Kidney (tissue), 13 donors: ENCODE measurements at regions not wholly inside any gene's neighbourhood (a gene's known extent, or its start where the extent isn't known, plus 50 kb on each side); places are given as distances from the start of the nearest gene placed in this dataset.

Experiments
- DNase-seq, 5 donors: peaks; one replicate each; pipeline ENCODE4 v3.0.0-alpha.2; 2013 to 2020
- FAIRE-seq: peaks from 2 replicates; lab custom pipeline; 2012; peaks lifted over from hg19 to GRCh38; lab: Jason Lieb, UNC
- H3K27ac ChIP-seq, 2 donors: one replicate each; pipeline ENCODE4 v1.7.0; 2013; ENCODE audit warnings: low read depth in 2 of 2, low read length in 2 of 2, inconsistent platforms in 1 of 2
- H3K27me3 ChIP-seq: one replicate; pipeline ENCODE4 v1.7.1; 2013; ENCODE audit warnings: low read length, inconsistent platforms; ENCODE audit not compliant: control insufficient read depth, insufficient read depth
- H3K36me3 ChIP-seq, 3 donors: one replicate each; pipeline versions ENCODE4 v1.7.0 to v1.7.1; 2013; ENCODE audit warnings: low read length in 3 of 3, control low read depth in 1 of 3, inconsistent platforms in 1 of 3; ENCODE audit not compliant: insufficient read depth in 3 of 3, control insufficient read depth in 2 of 3
- H3K4me1 ChIP-seq, 3 donors: one replicate each; pipeline versions ENCODE4 v1.7.0 to v1.7.1; 2013; ENCODE audit warnings: low read length in 3 of 3, inconsistent platforms in 1 of 3, low read depth in 1 of 3; ENCODE audit not compliant: control insufficient read depth in 2 of 3, insufficient read depth in 2 of 3
- H3K4me3 ChIP-seq, 3 donors: one replicate each; pipeline versions ENCODE4 v1.7.0 to v1.8.1; 2013; ENCODE audit warnings: low read length in 3 of 3, control low read depth in 1 of 3, inconsistent platforms in 1 of 3
- H3K9ac ChIP-seq, 3 donors: one replicate each; pipeline versions ENCODE4 v1.7.0 to v1.7.1; 2013; ENCODE audit warnings: low read length in 3 of 3, control low read depth in 1 of 3, inconsistent platforms in 1 of 3
- H3K9me3 ChIP-seq, 3 donors: one replicate each; pipeline versions ENCODE4 v1.7.0 to v1.7.1; 2013; ENCODE audit warnings: low read length in 3 of 3, control low read depth in 1 of 3, inconsistent platforms in 1 of 3; ENCODE audit not compliant: control insufficient read depth in 2 of 3, insufficient read depth in 1 of 3
- intact Hi-C: fragments of 100-400 bp; cut with DNase I; formaldehyde crosslinking; loops from one replicate; pipeline ENCODE4 v1.11.1; 2022
- TF ChIP-seq, protein P1 (sequence below): IDR thresholded peaks from 3 replicates; pipeline ENCODE4 v1.5.1; 2012; ENCODE audit warnings: mild to moderate bottlenecking, moderate library complexity, borderline replicate concordance; ENCODE audit not compliant: insufficient read depth; ENCODE audit errors: extremely low read depth
- donor health status: control.
- donor health status: control.
- donor health status: control.
- donor health status: control.
- donor health status: control.
- donor health status: DM: yes; HTN: yes; CAD: no.
- donor health status: Normal renal cell carcinoma (clear cell type).

DNA sequence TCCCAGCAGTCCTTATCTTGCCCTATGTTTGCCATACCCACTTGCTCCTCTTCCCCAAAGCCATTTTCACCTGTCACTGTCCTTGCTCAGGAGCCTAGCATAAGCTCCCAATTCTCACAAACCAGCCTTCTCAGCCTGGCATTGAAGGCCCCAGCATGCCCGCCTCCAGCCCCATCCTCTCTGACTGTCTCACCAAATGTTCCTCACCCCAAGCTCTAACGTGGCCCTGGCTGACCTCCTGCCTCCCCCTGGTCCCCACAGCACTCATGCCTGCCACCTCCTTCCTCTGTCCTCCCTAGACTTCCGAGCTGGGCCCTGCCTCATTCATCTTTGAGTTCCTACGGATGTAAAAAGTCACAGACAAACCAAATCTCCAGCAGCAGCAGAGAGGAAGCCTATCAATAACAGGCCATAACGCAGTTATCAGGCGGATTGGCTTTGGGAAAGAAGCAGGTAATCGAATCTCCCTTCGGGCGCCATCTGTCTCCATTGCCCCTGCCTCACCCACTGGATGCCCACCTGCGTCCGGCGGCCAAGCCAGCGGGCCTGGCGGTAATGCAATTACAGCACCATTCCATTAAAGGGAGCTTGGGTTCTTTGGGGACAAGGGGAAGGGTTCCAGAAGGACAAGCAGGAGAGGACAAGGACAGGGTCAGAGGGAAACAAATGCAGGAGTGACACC lies 104.4 kb downstream of the MRPL14 start:
- intact Hi-C loops = no loop called here
- no peak overlapping the region for H3K9ac ChIP-seq
- TF ChIP-seq, protein P1, sequence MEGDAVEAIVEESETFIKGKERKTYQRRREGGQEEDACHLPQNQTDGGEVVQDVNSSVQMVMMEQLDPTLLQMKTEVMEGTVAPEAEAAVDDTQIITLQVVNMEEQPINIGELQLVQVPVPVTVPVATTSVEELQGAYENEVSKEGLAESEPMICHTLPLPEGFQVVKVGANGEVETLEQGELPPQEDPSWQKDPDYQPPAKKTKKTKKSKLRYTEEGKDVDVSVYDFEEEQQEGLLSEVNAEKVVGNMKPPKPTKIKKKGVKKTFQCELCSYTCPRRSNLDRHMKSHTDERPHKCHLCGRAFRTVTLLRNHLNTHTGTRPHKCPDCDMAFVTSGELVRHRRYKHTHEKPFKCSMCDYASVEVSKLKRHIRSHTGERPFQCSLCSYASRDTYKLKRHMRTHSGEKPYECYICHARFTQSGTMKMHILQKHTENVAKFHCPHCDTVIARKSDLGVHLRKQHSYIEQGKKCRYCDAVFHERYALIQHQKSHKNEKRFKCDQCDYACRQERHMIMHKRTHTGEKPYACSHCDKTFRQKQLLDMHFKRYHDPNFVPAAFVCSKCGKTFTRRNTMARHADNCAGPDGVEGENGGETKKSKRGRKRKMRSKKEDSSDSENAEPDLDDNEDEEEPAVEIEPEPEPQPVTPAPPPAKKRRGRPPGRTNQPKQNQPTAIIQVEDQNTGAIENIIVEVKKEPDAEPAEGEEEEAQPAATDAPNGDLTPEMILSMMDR = no peak
- no peak for FAIRE-seq
- no peaks in the 10 kb centered on the region for H3K27me3 ChIP-seq
- no peaks in the 10 kb centered on the region for H3K36me3 ChIP-seq
- H3K27ac ChIP-seq = no peak overlapping the region
- no peaks in the 10 kb centered on the region for H3K9me3 ChIP-seq
- no peak overlapping the region for H3K4me3 ChIP-seq
- DNase-seq = peak in 3 of 5 donors; percentile 4 to 35 (median 33)
- H3K4me1 ChIP-seq = no peaks in the 10 kb centered on the region

DNA sequence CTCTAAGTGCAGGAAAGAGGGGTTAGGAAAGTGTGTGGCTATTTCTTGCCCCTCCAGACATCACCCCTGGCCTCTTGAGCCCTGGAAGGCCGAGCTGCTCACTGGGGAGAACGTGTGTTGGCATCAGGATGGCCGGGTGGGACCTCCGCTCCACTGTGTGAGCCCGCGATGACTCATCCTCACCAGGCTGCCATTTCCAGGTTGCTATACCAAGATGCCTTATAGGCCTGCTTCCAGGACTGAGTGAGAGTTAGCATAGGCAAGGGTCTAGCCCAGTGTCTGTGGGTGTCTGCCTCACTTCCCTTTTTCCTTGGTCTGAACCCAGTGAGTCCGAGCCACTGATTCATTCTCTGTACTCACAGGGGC lies 105.0 kb downstream of the MRPL14 start:
- Histone ChIP-seq H3K4me1 (no peaks in the 10 kb centered on the region), H3K9me3 (no peaks in the 10 kb centered on the region), H3K4me3 (no peak overlapping the region), H3K9ac (no peak overlapping the region), H3K27ac (no peak overlapping the region), H3K27me3 (no peaks in the 10 kb centered on the region), H3K36me3 (no peaks in the 10 kb centered on the region)
- DNase-seq = peak in 2 of 5 donors; percentile 17 to 51
- TF ChIP-seq, protein P1 = no peak
- intact Hi-C loops = no loop called here
- no peak for FAIRE-seq

- H3K27ac ChIP-seq = no peak overlapping the region
- TF ChIP-seq, protein P1 = no peak
- FAIRE-seq (no peak), DNase-seq (peak in 2 of 5 donors; percentile 15 to 34)
- H3K9me3 ChIP-seq = no peaks in the 10 kb centered on the region
- H3K4me3 ChIP-seq = no peak overlapping the region
- intact Hi-C loops = no loop called here
- no peaks in the 10 kb centered on the region for H3K4me1 ChIP-seq
- no peaks in the 10 kb centered on the region for H3K27me3 ChIP-seq
- no peaks in the 10 kb centered on the region for H3K36me3 ChIP-seq
- no peak overlapping the region for H3K9ac ChIP-seq
Observed at GRCh38 chr6:44021589-44022295, 105.5 kb downstream of the MRPL14 start.
